HG03196 (cell line): ENCODE measurements at regions not wholly inside any gene's neighbourhood (a gene's known extent, or its start where the extent isn't known, plus 50 kb on each side); places are given as distances from the start of the nearest gene placed in this dataset.
"Not testable (repeated sequence)": the region's sequence is repeated elsewhere in the genome, so short reads cannot be mapped to it uniquely, and the experiment has no call there.

Experiments used
- ATAC-seq: cut with Tn5 transposase; IDR thresholded peaks from one replicate; pipeline ENCODE4 v1.9.1; 2021; ENCODE audit not compliant: unreplicated experiment

- no peak for ATAC-seq
These were observed 188.8 kb upstream of the ST8SIA4 start for GRCh38 chr5:101091902-101092301.

DNA sequence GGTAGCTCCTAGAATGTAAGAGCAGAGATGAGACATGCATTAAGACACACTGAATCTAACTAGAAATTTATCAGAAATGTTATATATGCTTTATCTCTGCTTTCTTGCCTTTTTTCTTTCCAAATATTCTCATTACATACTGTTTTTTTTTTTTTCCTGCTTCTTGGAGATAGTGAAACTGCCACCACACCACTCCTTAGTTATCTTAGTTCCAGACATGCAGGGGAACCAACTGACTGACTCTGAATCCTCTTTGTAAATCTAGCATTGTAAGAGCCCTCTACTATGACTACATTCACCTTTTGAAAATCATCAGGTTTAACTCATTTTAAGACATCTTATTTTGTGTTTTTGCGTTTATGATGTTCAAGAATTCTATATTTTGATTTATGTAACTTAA, 181.3 kb upstream of the ST8SIA4 start:
- no peak for ATAC-seq

DNA sequence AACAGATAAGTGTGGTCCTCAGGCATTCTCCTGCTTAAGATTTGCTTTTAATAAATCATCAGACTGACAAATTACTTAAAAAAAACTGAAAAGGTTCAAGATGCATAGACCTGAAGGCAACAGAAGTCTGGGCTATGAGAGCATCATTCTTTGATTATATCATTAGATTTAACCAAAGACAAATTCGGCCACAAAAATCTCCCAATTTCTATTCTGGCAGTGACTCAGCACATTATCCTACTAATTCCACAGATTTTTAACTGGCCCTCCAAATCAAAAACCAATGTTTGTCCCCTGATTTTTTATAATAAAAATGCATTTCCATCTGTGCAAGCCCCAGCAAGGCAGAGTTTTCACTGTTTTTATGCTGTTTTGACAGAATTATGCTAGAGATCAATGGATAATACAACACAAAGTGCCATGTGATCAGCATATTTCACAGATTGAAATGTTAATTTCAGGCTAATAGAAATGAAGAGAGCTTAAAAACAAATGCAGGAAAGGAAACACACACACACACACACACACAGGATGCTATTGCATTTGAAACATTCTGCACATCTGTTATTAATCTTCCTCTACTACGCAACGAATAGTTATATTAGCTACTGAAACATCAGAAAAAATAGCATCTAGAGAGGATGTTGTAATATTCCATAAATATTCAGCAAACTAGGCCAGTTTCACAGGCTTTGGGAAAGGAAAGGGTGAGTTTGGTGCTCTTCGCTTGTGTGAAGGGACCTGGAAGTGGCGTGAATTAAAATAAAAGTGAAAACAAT, 177.6 kb upstream of the ST8SIA4 start:
- ATAC-seq = no peak

- no peak for ATAC-seq
These were observed 165.2 kb upstream of the ST8SIA4 start for GRCh38 chr5:101068298-101068697.

DNA sequence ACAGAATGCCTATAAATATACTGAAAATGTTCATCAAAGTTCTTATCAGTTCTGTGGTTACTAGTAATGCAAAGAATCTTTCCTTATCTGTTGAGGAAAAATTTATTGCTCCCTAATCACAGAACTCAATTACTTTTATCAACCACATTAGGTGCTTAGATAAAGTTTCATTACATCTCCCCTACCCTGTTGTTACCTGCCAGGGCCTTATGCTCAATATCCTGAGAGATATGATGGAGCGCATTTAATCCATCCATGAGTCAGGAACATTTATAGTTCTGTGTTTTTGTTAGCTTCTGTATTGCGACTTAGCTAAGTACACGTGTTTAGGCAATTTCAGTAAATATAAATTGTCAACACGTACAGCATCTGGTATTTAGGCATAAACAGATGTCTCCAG, 164.3 kb upstream of the ST8SIA4 start:
- ATAC-seq = no peak

GRCh38 chr5:101062902-101063301, 159.8 kb upstream of the ST8SIA4 start:
- no peak for ATAC-seq

GRCh38 chr5:101047181-101047580, 144.1 kb upstream of the ST8SIA4 start:
- ATAC-seq = no peak

GRCh38 chr5:101045689-101046088, 142.6 kb upstream of the ST8SIA4 start:
- ATAC-seq = no peak

GRCh38 chr5:101040002-101040401, 136.9 kb upstream of the ST8SIA4 start:
- not testable (repeated sequence) for ATAC-seq

DNA sequence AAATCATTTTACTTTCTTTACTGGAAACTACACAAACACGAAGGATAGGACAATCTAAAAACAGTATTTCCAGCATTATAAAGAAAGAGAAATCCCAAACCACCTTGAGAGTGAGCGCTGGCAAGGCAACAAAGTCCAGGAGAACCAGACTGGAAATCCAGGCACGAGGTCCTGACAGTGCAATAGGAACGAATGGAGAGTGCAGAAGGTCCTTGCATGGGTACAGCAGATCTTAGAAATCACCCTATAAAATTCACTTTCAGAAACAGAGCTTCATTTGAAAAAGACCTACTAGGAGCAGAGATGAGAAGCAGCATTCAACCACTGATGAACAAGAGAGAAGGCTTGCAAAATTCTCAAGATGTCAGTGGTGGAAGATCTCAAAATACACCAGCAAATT, 133.7 kb upstream of the ST8SIA4 start:
- no peak for ATAC-seq

GRCh38 chr5:101035425-101035824, 132.3 kb upstream of the ST8SIA4 start:
- ATAC-seq = no peak

- no peak for ATAC-seq
These were observed 121.2 kb upstream of the ST8SIA4 start for GRCh38 chr5:101024299-101024698.

GRCh38 chr5:101018299-101018698, 115.2 kb upstream of the ST8SIA4 start:
- ATAC-seq = no peak

DNA sequence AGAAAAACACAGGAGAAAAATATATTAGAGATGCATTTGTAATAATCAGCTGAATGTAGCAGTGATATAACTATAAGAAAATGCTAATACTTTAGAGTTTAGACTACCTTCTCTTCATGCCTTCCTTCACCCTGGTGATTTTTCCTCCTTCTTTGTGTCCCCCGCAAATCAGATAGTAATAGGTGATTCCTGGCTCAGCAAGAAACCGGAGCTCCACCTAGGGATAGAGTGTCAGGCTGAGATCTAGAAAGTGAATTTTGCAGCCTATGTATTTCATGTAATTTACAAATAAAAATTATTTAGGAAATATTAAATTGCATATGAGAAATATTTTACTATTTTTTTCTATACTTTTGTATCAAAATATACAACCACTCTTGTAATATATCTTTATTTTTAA, 109.8 kb upstream of the ST8SIA4 start:
- ATAC-seq = no peak

GRCh38 chr5:101009758-101010519, 106.9 kb upstream of the ST8SIA4 start:
- ATAC-seq = peak; percentile 73

- ATAC-seq = no peak
These were observed 89.3 kb upstream of the ST8SIA4 start for GRCh38 chr5:100992354-100992753.

DNA sequence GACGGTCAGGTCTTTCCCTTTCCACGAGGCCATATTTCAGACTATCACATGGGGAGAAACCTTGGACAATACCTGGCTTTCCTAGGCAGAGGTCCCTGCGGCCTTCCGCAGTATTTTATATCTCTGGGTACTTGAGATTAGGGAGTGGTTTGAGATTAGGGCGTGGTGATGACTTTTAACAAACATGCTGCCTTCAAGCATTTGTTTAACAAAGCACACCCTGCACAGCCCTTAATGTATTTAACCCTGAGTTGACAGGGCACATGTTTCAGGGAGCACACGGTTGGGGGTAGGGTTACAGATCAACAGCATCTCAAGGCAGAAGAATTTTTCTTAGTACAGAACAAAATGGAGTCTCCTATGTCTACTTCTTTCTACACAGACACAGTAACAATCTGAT, 80.5 kb upstream of the ST8SIA4 start:
- ATAC-seq = not testable (repeated sequence)

GRCh38 chr5:100974082-100974481, 71.0 kb upstream of the ST8SIA4 start:
- no peak for ATAC-seq

GRCh38 chr5:100970646-100971255, 67.7 kb upstream of the ST8SIA4 start:
- ATAC-seq = no peak

GRCh38 chr5:100965291-100965690, 62.2 kb upstream of the ST8SIA4 start:
- no peak for ATAC-seq
